GM12878 (cell line): ENCODE measurements at regions not wholly inside any gene's neighbourhood (a gene's known extent, or its start where the extent isn't known, plus 50 kb on each side); places are given as distances from the start of the nearest gene placed in this dataset.

Experiments used
- EP300 ChIP-seq, 2 experiments: fragments of 150-350 bp in 1 of 2; IDR thresholded peaks; 2 replicates each; pipeline ENCODE4 v1.6.1; 2011 to 2012; ENCODE audit warnings: low read depth in 2 of 2, low read length in 2 of 2, borderline replicate concordance in 1 of 2, improper control_type of control experiment in 1 of 2, inconsistent platforms in 1 of 2; ENCODE audit not compliant: control insufficient read depth in 1 of 2
- HDAC6 ChIP-seq: fragments of 200-600 bp; sonication (generic); IDR thresholded peaks from one replicate; pipeline ENCODE4 v1.8.0; 2017; ENCODE audit warnings: antibody characterized with exemption; ENCODE audit not compliant: unreplicated experiment
- MXI1 ChIP-seq: fragments of 150-350 bp; IDR thresholded peaks from 2 replicates; pipeline ENCODE4 v1.6.1; 2011; ENCODE audit warnings: low read depth, mild to moderate bottlenecking, inconsistent platforms, low read length, improper control_type of control experiment
- NR2C2 ChIP-seq: IDR thresholded peaks from 2 replicates; pipeline ENCODE4 v1.6.1; 2011; ENCODE audit warnings: borderline replicate concordance, low read depth; ENCODE audit not compliant: control insufficient read depth, insufficient read length
- POLR2AphosphoS5 ChIP-seq: IDR thresholded peaks from 2 replicates; pipeline ENCODE4 v1.6.1; 2011; ENCODE audit warnings: mild to moderate bottlenecking, low read length, inconsistent platforms
- SMC3 ChIP-seq: IDR thresholded peaks from 2 replicates; pipeline ENCODE4 v1.6.1; 2011; ENCODE audit warnings: low read length, improper control_type of control experiment, borderline replicate concordance
- SUPT20H ChIP-seq: IDR thresholded peaks from 2 replicates; pipeline ENCODE4 v1.6.1; 2011; ENCODE audit warnings: low read depth, mild to moderate bottlenecking, low read length, moderate library complexity, borderline replicate concordance; ENCODE audit not compliant: control insufficient read depth
- TF ChIP-seq, protein P1 (sequence below), 3 experiments: IDR thresholded peaks in 2 of 3; conservative IDR thresholded peaks in 1 of 3; 2 replicates each; pipeline ENCODE4 v1.5.1; 2011; ENCODE audit warnings: low read depth in 3 of 3, low read length in 3 of 3, mild to moderate bottlenecking in 3 of 3, control low read depth in 2 of 3, moderate library complexity in 2 of 3, inconsistent platforms in 1 of 3, mixed read lengths in 1 of 3; ENCODE audit not compliant: control insufficient read depth in 2 of 3, insufficient read depth in 1 of 3; ENCODE audit errors: extremely low read depth in 1 of 3
- TF ChIP-seq, protein P2 (sequence below): IDR thresholded peaks from 2 replicates; pipeline ENCODE4 v1.6.1; 2012; ENCODE audit warnings: mild to moderate bottlenecking, low read depth, low read length

DNA sequence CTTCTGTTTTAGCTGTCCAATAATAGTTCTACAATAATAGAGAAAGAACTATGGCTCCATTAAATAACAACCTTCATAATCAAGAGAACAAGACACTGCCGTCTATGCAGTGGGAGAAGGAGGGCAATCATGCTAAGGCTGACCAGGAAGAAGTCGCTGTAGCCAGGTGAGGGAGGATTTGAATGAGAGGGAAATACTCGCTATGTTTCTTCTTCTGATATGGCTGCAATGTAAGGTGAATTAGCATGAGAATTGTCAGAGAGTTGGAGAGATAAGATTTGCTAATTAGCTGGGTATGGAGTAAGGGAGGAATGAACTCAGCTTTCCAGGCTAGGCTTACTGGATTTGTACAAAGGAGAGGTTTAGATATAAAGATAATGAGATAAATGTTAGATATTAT is 555.4 kb upstream of the ZNF385D start:
- TF ChIP-seq, protein P1, sequence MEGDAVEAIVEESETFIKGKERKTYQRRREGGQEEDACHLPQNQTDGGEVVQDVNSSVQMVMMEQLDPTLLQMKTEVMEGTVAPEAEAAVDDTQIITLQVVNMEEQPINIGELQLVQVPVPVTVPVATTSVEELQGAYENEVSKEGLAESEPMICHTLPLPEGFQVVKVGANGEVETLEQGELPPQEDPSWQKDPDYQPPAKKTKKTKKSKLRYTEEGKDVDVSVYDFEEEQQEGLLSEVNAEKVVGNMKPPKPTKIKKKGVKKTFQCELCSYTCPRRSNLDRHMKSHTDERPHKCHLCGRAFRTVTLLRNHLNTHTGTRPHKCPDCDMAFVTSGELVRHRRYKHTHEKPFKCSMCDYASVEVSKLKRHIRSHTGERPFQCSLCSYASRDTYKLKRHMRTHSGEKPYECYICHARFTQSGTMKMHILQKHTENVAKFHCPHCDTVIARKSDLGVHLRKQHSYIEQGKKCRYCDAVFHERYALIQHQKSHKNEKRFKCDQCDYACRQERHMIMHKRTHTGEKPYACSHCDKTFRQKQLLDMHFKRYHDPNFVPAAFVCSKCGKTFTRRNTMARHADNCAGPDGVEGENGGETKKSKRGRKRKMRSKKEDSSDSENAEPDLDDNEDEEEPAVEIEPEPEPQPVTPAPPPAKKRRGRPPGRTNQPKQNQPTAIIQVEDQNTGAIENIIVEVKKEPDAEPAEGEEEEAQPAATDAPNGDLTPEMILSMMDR (IDR thresholded peaks at IDR 0.05 in 2 of 3, conservative IDR thresholded peaks at IDR 0.05 in 1 of 3; ENCODE audit: control insufficient read depth in 2 of 3, extremely low read depth in 1 of 3, insufficient read depth in 1 of 3, low read depth in 3 of 3, low read length in 3 of 3), result no peak
- TF ChIP-seq HDAC6 (no peak), NR2C2 (no peak), SMC3 (no peak), SUPT20H (no peak), POLR2AphosphoS5 (no peak), MXI1 (no peak), EP300 (IDR thresholded peaks at IDR 0.05; ENCODE audit: borderline replicate concordance in 1 of 2, control insufficient read depth in 1 of 2, low read depth in 2 of 2, low read length in 2 of 2) (no peak)
- TF ChIP-seq, protein P2, sequence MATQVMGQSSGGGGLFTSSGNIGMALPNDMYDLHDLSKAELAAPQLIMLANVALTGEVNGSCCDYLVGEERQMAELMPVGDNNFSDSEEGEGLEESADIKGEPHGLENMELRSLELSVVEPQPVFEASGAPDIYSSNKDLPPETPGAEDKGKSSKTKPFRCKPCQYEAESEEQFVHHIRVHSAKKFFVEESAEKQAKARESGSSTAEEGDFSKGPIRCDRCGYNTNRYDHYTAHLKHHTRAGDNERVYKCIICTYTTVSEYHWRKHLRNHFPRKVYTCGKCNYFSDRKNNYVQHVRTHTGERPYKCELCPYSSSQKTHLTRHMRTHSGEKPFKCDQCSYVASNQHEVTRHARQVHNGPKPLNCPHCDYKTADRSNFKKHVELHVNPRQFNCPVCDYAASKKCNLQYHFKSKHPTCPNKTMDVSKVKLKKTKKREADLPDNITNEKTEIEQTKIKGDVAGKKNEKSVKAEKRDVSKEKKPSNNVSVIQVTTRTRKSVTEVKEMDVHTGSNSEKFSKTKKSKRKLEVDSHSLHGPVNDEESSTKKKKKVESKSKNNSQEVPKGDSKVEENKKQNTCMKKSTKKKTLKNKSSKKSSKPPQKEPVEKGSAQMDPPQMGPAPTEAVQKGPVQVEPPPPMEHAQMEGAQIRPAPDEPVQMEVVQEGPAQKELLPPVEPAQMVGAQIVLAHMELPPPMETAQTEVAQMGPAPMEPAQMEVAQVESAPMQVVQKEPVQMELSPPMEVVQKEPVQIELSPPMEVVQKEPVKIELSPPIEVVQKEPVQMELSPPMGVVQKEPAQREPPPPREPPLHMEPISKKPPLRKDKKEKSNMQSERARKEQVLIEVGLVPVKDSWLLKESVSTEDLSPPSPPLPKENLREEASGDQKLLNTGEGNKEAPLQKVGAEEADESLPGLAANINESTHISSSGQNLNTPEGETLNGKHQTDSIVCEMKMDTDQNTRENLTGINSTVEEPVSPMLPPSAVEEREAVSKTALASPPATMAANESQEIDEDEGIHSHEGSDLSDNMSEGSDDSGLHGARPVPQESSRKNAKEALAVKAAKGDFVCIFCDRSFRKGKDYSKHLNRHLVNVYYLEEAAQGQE, result no peak
